H1 (cell line): ENCODE measurements at regions not wholly inside any gene's neighbourhood (a gene's known extent, or its start where the extent isn't known, plus 50 kb on each side); places are given as distances from the start of the nearest gene placed in this dataset.

Source experiments
- CTCF ChIA-PET: fragments of 300-600 bp; sonication (Branson Sonifier 250); formaldehyde crosslinking; loops from one replicate; lab custom pipeline; 2021; ENCODE audit not compliant: partially characterized antibody; lab: Charles Lee
- POLR2A ChIA-PET: fragments of 300-600 bp; sonication (Branson Sonifier 250); formaldehyde crosslinking; loops from one replicate; lab custom pipeline; 2021; ENCODE audit warnings: inconsistent platforms; ENCODE audit not compliant: partially characterized antibody; lab: Charles Lee
- DNase-seq, 2 experiments: peaks; one replicate each; pipeline versions ENCODE4 v3.0.0 to v3.0.0-alpha.2; 2010 to 2022; ENCODE audit warnings: low spot score in 2 of 2, low read depth in 1 of 2, mixed read lengths in 1 of 2
- FAIRE-seq: peaks from 2 replicates; lab custom pipeline; 2011; peaks lifted over from hg19 to GRCh38; lab: Jason Lieb, UNC
- H2AFZ ChIP-seq: 2 replicates; pipeline ENCODE4 v1.8.1; 2012; ENCODE audit warnings: low read length, inconsistent platforms
- H2AK5ac ChIP-seq: 2 replicates; pipeline ENCODE4 v1.6.1; 2013; ENCODE audit warnings: low read depth, low read length
- H2BK120ac ChIP-seq: replicated peaks from 2 replicates; pipeline ENCODE3; 2013; ENCODE audit warnings: low read depth, low read length, inconsistent platforms
- H2BK12ac ChIP-seq: 2 replicates; pipeline ENCODE4 v1.6.1; 2013; ENCODE audit warnings: low read depth, low read length
- H2BK15ac ChIP-seq: 2 replicates; pipeline ENCODE4 v1.6.1; 2013; ENCODE audit warnings: low read length
- H2BK20ac ChIP-seq: 2 replicates; pipeline ENCODE4 v1.6.1; 2013; ENCODE audit warnings: low read length
- H2BK5ac ChIP-seq: 2 replicates; pipeline ENCODE4 v1.6.1; 2013; ENCODE audit warnings: low read depth, low read length
- H3K14ac ChIP-seq: 2 replicates; pipeline ENCODE4 v1.6.1; 2013; ENCODE audit warnings: inconsistent platforms; ENCODE audit not compliant: insufficient read length
- H3K18ac ChIP-seq: 2 replicates; pipeline ENCODE4 v1.6.1; 2013; ENCODE audit warnings: low read length; ENCODE audit errors: extremely low read depth
- H3K23ac ChIP-seq: 2 replicates; pipeline ENCODE4 v1.6.1; 2013; ENCODE audit warnings: inconsistent platforms; ENCODE audit not compliant: insufficient read length
- H3K23me2 ChIP-seq: 2 replicates; pipeline ENCODE4 v1.6.1; 2013; ENCODE audit warnings: low read depth, low read length
- H3K27ac ChIP-seq: 2 replicates; pipeline ENCODE4 v1.6.1; 2011; ENCODE audit warnings: low read depth, low read length, inconsistent platforms
- H3K27me3 ChIP-seq, 4 experiments: replicated peaks in 1 of 4; 1 replicate in 1 of 4; 2 replicates in 3 of 4; pipeline versions ENCODE4 v1.6.1 to v1.8.1; 2011 to 2013; ENCODE audit warnings: low read length in 3 of 4, mild to moderate bottlenecking in 3 of 4, inconsistent platforms in 2 of 4, mixed read lengths in 2 of 4, moderate library complexity in 1 of 4; ENCODE audit not compliant: control insufficient read depth in 3 of 4, insufficient read depth in 3 of 4; ENCODE audit errors: extremely low read depth in 1 of 4
- H3K36me3 ChIP-seq, 4 experiments: 2 replicates each; pipeline versions ENCODE4 v1.6.1 to v1.8.1; 2011 to 2013; ENCODE audit warnings: mild to moderate bottlenecking in 4 of 4, low read length in 3 of 4, moderate library complexity in 2 of 4, control low read depth in 1 of 4, inconsistent platforms in 1 of 4; ENCODE audit not compliant: insufficient read depth in 4 of 4, control insufficient read depth in 2 of 4
- H3K4ac ChIP-seq: replicated peaks from 2 replicates; pipeline ENCODE3; 2013; ENCODE audit warnings: low read length, low read depth, mixed read lengths, inconsistent platforms; ENCODE audit not compliant: insufficient read length
- H3K4me1 ChIP-seq, 4 experiments: replicated peaks in 1 of 4; 1 replicate in 1 of 4; 2 replicates in 3 of 4; pipeline versions ENCODE4 v1.6.1 to v1.8.1; 2011 to 2013; ENCODE audit warnings: low read length in 3 of 4, inconsistent platforms in 2 of 4, mixed read lengths in 1 of 4; ENCODE audit not compliant: insufficient read depth in 4 of 4, control insufficient read depth in 3 of 4
- H3K4me2 ChIP-seq, 2 experiments: 2 replicates each; pipeline versions ENCODE4 v1.6.1 to v1.8.1; 2011 to 2013; ENCODE audit warnings: low read depth in 2 of 2, low read length in 2 of 2, control low read depth in 1 of 2, inconsistent platforms in 1 of 2, mild to moderate bottlenecking in 1 of 2; ENCODE audit not compliant: insufficient read depth in 1 of 2
- H3K4me3 ChIP-seq, 4 experiments: fragments of 200-600, 300-600 bp in 1 of 4; sonication (generic), shearing (Covaris generic), sonication (Bioruptor Twin) in 1 of 4; 2 replicates each; pipeline versions ENCODE4 v1.5.1 to v1.8.1; 2011 to 2016; ENCODE audit warnings: low read length in 4 of 4, low read depth in 3 of 4, control low read depth in 2 of 4, inconsistent platforms in 2 of 4, mild to moderate bottlenecking in 2 of 4, mixed read lengths in 1 of 4, moderate library complexity in 1 of 4; ENCODE audit not compliant: insufficient read depth in 2 of 4; ENCODE audit errors: extremely low read depth in 1 of 4
- H3K56ac ChIP-seq: replicated peaks from 2 replicates; pipeline ENCODE3; 2013; ENCODE audit warnings: low read depth, mild to moderate bottlenecking, mixed read lengths, low read length, inconsistent platforms; ENCODE audit not compliant: insufficient read length
- H3K79me1 ChIP-seq: 2 replicates; pipeline ENCODE4 v1.6.1; 2013; ENCODE audit warnings: low read depth, low read length, control low read depth
- H3K79me2 ChIP-seq, 2 experiments: 2 replicates each; pipeline versions ENCODE4 v1.6.1 to v1.8.1; 2012 to 2013; ENCODE audit warnings: low read length in 2 of 2, mild to moderate bottlenecking in 2 of 2, inconsistent platforms in 1 of 2; ENCODE audit not compliant: insufficient read depth in 2 of 2, control insufficient read depth in 1 of 2
- H3K9ac ChIP-seq, 4 experiments: replicated peaks in 1 of 4; 1 replicate in 1 of 4; 2 replicates in 3 of 4; pipeline versions ENCODE4 v1.6.1 to v1.8.1; 2011 to 2013; ENCODE audit warnings: low read depth in 3 of 4, low read length in 3 of 4, control low read depth in 2 of 4, mild to moderate bottlenecking in 2 of 4, moderate library complexity in 2 of 4, inconsistent platforms in 1 of 4; ENCODE audit errors: extremely low read depth in 1 of 4
- H3K9me3 ChIP-seq, 2 experiments: 2 replicates each; pipeline versions ENCODE4 v1.6.1 to v1.8.1; 2012 to 2013; ENCODE audit warnings: mild to moderate bottlenecking in 2 of 2, moderate library complexity in 2 of 2, control low read depth in 1 of 2, inconsistent platforms in 1 of 2, low read depth in 1 of 2, low read length in 1 of 2, mixed read lengths in 1 of 2; ENCODE audit not compliant: insufficient read depth in 2 of 2
- H4K20me1 ChIP-seq, 2 experiments: replicated peaks in 1 of 2; 2 replicates each; pipeline versions ENCODE3 to v1.8.1; 2011 to 2013; ENCODE audit warnings: inconsistent platforms in 2 of 2, low read length in 2 of 2, mild to moderate bottlenecking in 1 of 2; ENCODE audit not compliant: insufficient read depth in 2 of 2, control insufficient read depth in 1 of 2
- H4K5ac ChIP-seq: 2 replicates; pipeline ENCODE4 v1.6.1; 2013; ENCODE audit warnings: low read length, low read depth, mixed read lengths, inconsistent platforms; ENCODE audit not compliant: insufficient read length
- H4K8ac ChIP-seq: 2 replicates; pipeline ENCODE4 v1.8.0; 2013; ENCODE audit warnings: mild to moderate bottlenecking, moderate library complexity, low read length, inconsistent platforms; ENCODE audit not compliant: insufficient read depth; ENCODE audit errors: extremely low read depth
- H4K91ac ChIP-seq: replicated peaks from 2 replicates; pipeline ENCODE3; 2013; ENCODE audit warnings: low read length, mixed read lengths, inconsistent platforms; ENCODE audit not compliant: insufficient read length
- EGR1 ChIP-seq: IDR thresholded peaks from 2 replicates; pipeline ENCODE4 v1.6.1; 2011; ENCODE audit warnings: low read depth, low read length, borderline replicate concordance
- FOSL1 ChIP-seq: IDR thresholded peaks from 2 replicates; pipeline ENCODE4 v1.6.1; 2011; ENCODE audit warnings: mild to moderate bottlenecking, low read depth, low read length, moderate library complexity; ENCODE audit not compliant: insufficient read depth
- RFX5 ChIP-seq: IDR thresholded peaks from 2 replicates; pipeline ENCODE4 v1.6.1; 2011; ENCODE audit warnings: low read depth, low read length, improper control_type of control experiment, borderline replicate concordance
- SIX5 ChIP-seq: IDR thresholded peaks from 2 replicates; pipeline ENCODE4 v1.6.1; 2011; ENCODE audit warnings: mild to moderate bottlenecking, low read depth, low read length
- SP2 ChIP-seq: IDR thresholded peaks from 2 replicates; pipeline ENCODE4 v1.6.1; 2012; ENCODE audit warnings: mild to moderate bottlenecking, low read length, inconsistent platforms
- USF2 ChIP-seq: IDR thresholded peaks from 2 replicates; pipeline ENCODE4 v1.6.1; 2011; ENCODE audit warnings: low read length, improper control_type of control experiment
- YY1 ChIP-seq: IDR thresholded peaks from 2 replicates; pipeline ENCODE4 v1.6.1; 2011; ENCODE audit warnings: low read depth, mild to moderate bottlenecking, low read length
- whole genome bisulfite sequencing, 2 experiments: shearing (Covaris generic) in 1 of 2; methylation state at CpG; one replicate each; pipeline versions ENCODE4 v1.1.6 to v1.1.7; 2013 to 2015; ENCODE audit warnings: low lambda C conversion rate in 2 of 2, mixed read lengths in 2 of 2, inconsistent platforms in 1 of 2, low coverage in 1 of 2, missing lambda C conversion rate in 1 of 2; ENCODE audit not compliant: insufficient replicate concordance in 2 of 2, insufficient coverage in 1 of 2, insufficient read length in 1 of 2; ENCODE audit errors: extremely low coverage in 1 of 2, missing lambda C conversion rate in 1 of 2; 5-methylcytosine and 5-hydroxymethylcytosine counted together
- TF ChIP-seq, protein P1 (sequence below): IDR thresholded peaks from 2 replicates; pipeline ENCODE4 v1.6.1; 2011; ENCODE audit warnings: low read depth, mild to moderate bottlenecking, low read length; ENCODE audit not compliant: insufficient read depth

DNA sequence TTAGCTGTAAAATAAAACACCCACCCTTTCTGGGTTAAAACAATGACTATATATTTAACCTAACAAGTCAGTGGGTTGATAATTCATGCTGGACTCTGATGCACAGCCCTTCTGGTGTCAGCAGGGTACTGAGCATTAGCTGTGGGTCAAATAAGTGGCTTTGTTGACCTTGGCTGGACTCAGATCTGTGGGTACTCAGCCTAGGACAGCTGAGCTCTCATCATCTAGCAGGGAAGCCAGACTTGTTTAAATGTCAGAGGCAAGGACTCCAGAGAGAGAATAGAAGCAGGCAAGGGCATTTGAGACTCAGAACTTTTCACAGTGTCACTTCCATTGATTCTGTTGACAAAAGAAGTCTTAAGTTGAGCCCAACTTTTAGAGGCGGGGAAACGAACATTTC, 1063.8 kb upstream of the CDH8 start:
- Histone ChIP-seq H3K27me3 (no peaks in the 10 kb centered on the region), H3K79me2 (no peaks in the 10 kb centered on the region), H2BK5ac (no peak overlapping the region), H2AFZ (peak overlapping the region; percentile 87), H3K14ac (no peak overlapping the region), H2BK20ac (no peak overlapping the region), H2BK120ac (no peak overlapping the region), H4K20me1 (no peaks in the 10 kb centered on the region), H3K4ac (no peak overlapping the region), H3K4me2 (no peak overlapping the region), H2BK12ac (no peak overlapping the region), H3K18ac (no peak overlapping the region), H3K23ac (no peak overlapping the region), H3K9ac (no peak overlapping the region), H3K27ac (no peak overlapping the region), H3K79me1 (no peaks in the 10 kb centered on the region), H2BK15ac (no peak overlapping the region), H4K5ac (no peak overlapping the region), H4K91ac (no peak overlapping the region), H3K36me3 (no peaks in the 10 kb centered on the region), H3K4me1 (no peaks in the 10 kb centered on the region), H3K4me3 (no peak overlapping the region), H2AK5ac (no peak overlapping the region), H3K56ac (no peak overlapping the region), H4K8ac (no peak overlapping the region), H3K9me3 (no peaks in the 10 kb centered on the region), H3K23me2 (no peaks in the 10 kb centered on the region)
- WGBS, 2 experiments = 100% methylated on average over 2 of the region's 2 CpGs; no CpG with 5 or more reads in 1 of the 2 experiments
- POLR2A ChIA-PET = no interaction called here
- CTCF ChIA-PET = no interaction called here
- DNase-seq (no peak), FAIRE-seq (no peak)
- no peak for TF ChIP-seq FOSL1
- TF ChIP-seq SP2 = no peak
- TF ChIP-seq, protein P1, sequence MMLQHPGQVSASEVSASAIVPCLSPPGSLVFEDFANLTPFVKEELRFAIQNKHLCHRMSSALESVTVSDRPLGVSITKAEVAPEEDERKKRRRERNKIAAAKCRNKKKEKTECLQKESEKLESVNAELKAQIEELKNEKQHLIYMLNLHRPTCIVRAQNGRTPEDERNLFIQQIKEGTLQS = no peak
- no peak for TF ChIP-seq EGR1
- TF ChIP-seq SIX5 = no peak
- TF ChIP-seq YY1 = no peak
- TF ChIP-seq RFX5 = no peak
- TF ChIP-seq USF2 = no peak
